Kidney capillary endothelial cell (primary cell): ENCODE measurements at regions not wholly inside any gene's neighbourhood (a gene's known extent, or its start where the extent isn't known, plus 50 kb on each side); places are given as distances from the start of the nearest gene placed in this dataset.
"Not testable (repeated sequence)": the region's sequence is repeated elsewhere in the genome, so short reads cannot be mapped to it uniquely, and the experiment has no call there.

ENCODE experiments used
- DNase-seq: peaks from one replicate; pipeline ENCODE4 v3.0.0-alpha.2; 2018; ENCODE audit warnings: low spot score

DNA sequence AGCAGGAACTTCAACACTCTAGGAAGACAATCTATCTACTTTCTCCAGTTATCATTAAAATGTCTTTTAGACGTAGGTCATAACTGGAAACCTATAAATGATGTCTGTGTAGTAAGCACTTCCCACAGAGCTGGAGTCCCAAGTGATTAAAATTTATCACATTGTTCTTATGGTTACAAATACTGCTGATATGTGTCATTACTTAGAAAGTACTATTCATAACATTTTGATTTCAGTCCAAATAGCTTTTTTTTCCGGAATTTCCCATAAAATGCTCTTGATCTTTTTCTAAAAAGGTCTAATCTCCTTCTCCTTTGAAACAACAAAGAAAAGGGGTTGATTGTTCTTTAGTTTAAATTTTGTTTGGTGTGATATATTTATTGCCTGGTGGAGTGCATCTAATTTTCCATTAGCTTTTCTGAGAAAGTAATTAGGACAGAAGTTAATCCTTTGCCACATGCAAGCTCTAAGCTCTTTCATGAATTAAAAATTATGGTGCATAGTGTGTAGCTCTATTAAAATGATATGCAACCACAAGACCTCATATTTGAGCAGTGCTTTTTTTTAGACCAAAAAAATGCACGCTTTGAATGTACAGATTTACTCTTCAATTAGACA, 132.7 kb upstream of the TCF21 start:
- DNase-seq = no peak

DNA sequence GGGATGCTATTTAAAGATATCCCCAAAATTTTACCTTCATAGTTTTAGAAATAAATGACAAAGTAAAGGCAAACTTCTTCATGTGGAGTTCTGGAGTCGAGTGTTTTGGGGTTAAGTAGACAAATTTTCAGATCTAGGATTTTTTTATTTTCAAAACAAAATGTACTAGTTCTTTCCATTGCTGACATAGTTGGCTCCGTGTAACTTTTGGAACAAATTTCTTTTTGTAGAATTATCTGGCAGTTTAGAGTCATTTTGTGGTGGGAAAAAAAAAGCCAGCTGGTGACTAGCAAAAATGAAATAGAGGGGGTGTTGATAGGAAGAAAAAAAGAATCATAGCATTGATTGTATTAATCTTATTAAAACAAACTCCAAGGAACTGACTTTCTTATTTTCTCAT, 131.6 kb upstream of the TCF21 start:
- DNase-seq = no peak

DNA sequence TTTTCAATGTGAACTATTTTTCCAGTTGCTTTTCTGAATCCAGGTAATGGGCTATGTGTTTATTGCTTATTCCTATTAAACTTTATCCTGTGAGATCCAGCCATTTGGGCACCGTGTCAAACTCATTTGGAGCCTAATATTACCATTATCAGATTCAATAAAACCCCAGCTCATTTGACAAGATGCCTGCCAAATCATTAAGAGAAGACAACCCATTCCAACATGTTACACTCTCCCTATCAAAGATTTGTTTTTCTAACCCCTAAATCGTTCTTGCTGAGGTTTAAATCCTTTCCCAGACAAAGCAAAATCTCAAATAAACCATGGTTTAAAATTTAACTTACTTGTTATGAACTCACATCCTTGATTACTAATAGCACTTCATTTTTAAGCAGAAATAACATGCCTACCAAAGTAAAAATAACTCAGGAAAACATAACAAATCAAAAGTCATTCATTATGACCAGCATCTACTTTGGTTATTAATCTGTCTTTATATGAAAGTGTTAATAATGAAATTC, 130.0 kb upstream of the TCF21 start:
- DNase-seq = no peak

DNA sequence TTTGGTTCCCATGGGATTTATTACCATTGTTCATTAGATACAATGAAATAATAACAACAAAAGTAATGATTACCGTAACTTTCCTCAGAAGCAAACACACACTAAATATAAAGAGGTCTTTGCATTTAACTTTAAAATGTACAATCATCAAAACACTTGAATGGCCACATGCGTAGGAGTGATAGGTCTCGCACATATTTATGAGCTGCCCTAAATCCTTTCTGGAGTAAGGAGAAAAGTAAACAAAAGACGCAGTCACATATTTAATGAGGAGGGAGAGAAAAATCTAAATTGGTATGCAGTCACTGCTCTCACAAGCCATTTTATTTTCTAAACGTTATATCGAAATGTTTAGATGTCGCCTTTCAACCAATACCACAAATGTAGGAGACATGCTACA, 129.4 kb upstream of the TCF21 start:
- DNase-seq = no peak

DNA sequence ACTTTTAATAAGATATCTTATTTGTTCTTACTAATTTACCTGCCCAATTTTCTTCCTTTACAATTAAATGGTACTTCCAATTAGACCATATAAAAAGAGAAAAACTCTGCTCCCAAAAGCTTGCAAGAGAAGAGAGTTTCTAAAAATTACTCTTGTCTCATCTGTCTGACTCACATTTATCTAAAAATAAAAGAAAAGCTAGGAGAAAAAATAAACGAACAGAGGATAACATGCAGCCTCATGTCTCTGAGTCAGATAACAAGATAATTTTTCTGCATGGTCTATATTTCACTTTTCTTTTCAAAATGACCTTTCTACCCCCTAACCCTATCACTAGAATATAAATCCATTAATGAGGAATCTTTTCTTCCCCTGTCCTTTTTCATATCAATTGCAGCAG, 127.2 kb upstream of the TCF21 start:
- no peak for DNase-seq

DNA sequence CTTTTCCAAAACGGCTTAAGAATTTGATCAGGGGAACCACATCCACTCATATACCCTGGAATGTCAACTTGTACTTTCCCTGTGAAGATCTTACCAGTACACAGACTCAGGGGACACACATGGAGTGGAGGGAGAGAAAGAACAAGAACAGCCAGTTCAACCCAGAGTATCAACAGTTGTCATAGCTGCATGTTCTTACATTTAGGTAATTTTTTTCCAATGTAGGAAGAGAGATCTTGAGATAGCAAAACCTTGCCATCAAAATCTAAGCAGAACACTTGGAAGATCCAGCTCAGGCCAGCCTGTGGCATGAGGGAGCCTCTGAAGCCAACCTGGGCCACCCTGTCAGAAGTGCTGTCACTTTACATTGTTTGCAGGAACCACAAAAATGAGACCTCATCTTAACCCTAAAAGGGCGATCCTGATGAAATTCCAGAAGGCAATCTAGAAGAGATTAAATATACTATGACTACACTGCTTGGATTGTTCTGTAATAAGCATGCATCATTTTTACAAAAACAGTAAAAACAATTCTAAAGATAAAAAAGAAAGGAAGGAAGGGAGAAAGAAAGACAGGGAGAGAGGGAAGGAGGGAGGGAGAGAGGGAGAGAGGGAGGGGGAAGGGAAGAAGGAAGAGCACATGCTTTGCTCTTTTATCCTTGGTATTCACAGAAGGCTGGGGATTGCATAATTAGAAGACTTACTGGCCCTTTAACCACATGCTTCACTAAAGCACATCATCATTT, 124.7 kb upstream of the TCF21 start:
- no peak for DNase-seq

DNA sequence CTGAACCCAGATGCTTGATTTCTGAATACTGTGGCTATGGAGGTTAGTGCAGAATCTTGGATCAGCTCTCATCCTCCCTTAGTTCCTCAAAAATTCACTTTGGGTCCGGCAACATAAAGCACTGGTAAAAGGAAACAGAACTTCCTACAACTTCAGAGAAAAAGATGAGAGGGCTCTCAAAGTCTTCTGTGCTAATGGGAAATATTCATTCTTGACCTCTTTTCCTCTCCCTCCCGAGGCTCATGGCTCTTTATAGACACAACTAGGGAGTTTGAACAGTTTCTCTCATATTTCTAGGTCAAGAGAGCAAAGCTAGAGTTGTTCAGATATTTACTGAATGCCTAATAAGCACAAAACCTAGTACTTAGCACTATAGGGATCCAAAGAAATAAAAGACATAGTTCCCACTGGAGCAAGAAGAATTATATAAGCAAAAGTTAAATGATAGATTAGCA, 124.1 kb upstream of the TCF21 start:
- no peak for DNase-seq

DNA sequence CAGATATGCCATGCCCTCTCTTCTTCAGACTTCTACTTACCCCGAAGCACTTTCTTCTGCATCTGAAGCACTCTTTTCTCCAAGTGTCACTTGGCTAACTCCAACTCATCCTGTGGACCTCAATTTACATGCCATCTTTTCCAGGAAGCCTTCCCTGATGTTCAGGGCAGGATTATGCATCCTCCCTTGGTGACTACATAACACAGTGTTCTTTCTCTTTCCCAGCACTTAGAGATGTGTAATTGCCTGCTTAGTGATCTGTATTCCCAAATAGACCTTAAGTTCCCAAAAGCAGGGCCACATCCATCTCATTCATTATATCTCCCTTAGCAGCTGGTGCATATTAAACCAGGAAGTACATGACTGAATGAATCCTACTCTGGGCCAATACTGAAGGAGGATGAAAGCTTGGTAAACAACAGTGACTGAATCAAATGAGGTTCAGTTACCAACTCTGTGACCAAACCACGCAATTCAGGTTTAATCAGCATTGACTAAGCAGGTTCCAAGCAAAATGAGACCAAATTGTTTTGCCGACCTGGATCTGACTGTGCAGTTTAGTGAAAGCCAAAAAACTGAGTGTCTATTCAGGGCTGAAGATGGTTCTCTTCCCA, 121.4 kb upstream of the TCF21 start:
- DNase-seq = no peak

DNA sequence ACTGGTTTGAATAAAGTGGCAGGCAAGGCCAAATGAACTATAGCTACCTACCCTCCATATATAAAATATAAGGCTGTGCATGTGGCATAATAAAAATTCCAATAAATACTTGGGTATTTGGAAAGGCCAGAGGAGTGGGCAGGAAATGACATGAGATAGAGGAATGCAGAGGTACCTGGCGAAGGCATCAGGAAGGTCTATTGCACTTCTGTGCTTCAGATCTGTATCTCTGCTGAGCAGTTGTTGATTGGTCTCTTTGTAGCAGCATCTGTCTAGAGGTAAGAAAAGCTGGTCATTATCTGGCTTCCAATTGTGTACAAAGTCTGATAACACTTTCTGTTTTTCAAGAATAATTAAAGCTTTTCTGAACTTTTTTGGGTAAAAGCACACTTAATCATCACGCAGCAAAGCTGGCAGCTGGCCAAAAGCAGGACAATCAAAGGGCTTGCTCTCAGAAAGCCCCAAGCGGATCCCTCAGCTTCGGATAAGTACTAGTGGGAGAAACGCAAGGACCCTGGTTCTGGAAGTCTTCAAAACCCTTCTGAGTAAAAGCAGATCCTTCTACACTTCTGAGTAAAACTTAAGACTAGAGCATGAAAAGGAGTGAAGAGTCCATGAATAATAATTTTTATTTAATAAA, 120.1 kb upstream of the TCF21 start:
- peak; percentile 9 for DNase-seq

DNA sequence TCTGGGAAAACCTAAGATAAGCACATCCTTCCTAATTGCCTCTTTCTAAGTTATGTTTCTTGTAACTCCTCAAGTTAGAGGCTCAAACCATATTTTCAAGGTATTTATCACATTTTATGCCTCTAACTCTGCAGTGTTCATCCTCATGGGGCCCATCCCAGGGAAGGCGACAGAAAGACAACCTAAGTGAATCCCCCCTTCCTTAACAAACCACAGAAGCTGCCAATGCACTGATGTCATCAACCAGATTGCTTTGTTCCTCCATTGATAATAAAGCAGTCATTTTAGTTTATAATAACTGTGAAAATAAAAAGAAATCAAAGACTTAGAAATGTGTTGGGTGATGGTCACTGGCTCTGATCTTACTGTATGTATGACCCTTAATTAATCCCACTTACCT, 119.5 kb upstream of the TCF21 start:
- no peak for DNase-seq

DNA sequence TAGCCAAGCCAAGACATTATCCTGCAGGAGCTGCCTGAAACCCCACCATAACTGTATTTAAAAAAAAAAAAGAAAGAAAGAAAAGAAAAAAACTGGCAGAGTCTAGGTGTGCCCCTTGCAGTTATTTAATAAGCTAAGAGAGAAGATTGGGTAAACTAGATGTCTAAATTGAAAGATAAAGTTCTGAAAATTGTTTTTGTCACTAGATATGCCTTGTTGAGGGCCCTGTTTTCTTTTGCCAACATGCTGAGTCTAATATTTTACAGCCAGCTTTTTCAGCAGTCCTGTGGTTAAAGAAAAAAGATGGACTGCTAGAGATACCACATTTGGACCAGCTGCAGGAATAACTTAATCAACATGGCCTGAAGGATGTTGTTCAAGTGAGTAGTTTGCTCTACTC, 116.3 kb upstream of the TCF21 start:
- DNase-seq = no peak

DNA sequence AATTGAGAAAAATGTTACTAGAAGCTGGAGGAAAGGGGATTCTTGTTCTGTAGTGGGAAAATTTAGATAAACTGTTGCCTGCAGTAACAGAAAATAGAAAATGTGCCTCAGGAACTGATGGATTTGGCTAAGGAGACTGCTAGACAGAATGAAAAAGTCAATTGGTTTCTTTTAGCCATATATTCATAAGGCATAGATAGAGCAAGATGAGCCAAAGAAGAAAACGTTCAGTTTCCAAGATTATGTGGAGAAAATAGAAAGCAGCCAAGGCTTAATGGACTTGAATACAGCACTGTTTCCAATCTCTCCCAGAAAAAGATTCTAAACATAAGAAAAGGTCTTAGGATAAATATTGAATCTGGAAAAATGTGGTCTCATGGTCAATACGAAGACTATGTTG, 115.1 kb upstream of the TCF21 start:
- no peak for DNase-seq

DNA sequence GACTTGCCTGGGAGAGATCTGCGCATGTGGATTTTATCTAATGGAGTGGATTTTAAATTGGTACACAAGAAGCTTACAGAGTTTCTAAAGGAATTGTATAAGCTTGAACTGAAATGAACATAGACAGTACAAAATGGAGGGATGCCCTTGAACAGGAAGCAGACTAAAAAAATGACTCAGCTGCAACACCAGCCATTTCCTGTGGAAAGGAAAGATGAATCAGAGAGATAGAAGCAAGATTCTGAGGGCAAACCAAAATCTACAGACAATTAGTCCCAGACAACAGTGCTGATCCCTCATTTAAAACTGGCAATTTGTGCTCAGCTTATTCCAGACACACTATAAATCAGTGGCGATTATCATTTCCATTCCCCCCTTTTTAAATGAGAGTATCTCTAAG, 114.6 kb upstream of the TCF21 start:
- DNase-seq = peak; percentile 58

DNA sequence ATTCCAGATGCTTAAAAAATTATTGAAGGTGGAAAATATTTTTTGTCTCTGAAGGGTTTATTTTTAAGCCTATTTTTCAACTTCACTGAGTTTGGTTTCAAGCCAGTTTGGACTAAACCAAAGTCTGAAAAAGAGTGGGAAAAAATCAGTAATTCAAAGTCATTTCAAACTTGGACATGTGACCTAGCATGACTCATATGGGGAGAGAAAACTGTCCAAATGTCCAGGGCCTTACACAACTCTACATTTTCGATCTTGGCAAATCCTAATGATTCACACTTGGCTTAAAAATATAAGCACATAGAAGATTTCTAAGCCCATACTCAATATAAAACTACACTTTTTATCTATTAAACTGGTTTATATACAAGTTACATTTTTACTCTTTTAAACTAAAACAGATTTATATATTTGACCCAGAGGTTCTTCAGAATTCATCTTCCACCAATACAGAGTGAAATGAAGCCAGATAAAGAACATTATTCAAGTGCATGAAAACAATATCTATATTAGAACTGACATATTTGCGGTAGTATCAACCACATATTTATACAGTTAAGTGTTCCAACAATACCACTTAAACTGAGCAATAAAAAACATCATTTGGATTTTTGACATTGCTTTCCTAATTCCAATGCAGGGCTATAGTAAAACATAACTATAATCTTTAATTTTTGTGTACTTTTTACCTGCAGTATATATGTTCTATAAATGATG, 110.3 kb upstream of the TCF21 start:
- no peak for DNase-seq

DNA sequence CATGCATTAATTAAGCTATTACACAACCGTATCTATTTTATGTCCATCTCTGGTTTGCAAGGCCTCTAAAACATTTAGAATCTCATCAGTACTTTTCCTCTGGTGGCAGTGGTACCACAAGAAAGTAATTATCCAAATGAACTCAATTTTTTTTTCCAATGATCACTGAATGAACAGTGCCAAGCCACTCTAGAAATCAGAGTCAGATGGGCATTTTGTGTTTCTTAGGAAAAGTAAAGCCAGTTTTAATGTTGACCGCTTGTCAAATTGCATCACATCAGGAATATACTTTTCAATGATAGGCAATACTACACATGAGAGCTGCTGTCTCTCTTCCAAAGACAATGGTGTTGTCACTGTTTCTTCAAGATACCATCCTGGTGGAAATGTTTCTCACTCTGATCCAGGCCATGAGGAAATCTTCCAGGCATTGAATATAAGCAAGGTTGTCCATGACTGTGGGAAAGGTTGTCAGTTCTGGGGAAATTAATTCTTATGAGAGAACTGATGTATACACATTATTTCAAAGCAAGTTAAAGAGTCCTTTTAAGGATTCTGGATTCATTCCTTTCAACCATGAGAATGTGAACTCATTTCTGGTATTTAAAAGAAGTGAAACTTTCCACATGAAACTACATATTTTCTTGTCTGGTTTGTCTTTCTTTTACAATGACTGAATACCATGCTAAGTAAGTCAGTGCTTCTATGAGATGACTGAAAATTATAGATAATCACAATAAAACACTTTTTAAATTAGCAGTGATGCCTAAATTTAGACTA, 108.8 kb upstream of the TCF21 start:
- DNase-seq = no peak

DNA sequence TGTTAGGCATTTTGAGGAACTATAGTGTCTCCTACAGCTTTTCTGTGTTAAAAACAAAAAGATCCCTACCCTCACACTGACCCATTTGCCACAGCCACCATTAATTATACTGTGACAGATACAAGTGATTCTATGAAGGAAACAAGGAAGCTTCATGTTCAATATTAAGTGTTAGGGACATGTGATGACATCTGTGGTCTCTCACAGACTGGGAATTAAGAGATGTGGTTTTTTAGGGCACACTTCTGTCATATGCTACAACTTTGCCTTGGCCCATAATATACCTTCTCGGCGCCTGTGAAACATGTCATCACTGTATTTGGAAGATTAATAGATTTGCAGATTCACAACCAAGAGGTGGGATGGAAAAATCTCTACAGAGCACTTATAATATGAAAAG, 102.9 kb upstream of the TCF21 start:
- no peak for DNase-seq

DNA sequence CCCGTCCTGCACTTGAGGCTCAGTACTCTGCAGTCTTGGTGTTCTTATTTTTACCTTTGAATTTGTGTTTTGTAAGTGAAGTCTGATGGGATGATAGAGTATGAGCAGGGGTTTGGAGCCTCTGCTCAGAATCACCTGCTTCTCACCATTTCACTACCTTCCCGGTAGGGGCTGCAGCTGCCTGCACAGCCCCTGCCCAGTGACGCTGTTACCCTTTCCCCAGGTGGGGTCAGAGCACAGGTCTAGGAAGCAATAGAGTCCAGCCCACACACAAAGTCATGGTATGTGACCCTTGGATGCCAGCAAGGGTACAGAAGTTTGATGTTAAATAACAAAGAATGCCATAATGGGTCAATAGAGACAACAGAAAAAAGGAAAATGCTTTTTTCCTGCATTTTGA, 101.8 kb upstream of the TCF21 start:
- DNase-seq = no peak

DNA sequence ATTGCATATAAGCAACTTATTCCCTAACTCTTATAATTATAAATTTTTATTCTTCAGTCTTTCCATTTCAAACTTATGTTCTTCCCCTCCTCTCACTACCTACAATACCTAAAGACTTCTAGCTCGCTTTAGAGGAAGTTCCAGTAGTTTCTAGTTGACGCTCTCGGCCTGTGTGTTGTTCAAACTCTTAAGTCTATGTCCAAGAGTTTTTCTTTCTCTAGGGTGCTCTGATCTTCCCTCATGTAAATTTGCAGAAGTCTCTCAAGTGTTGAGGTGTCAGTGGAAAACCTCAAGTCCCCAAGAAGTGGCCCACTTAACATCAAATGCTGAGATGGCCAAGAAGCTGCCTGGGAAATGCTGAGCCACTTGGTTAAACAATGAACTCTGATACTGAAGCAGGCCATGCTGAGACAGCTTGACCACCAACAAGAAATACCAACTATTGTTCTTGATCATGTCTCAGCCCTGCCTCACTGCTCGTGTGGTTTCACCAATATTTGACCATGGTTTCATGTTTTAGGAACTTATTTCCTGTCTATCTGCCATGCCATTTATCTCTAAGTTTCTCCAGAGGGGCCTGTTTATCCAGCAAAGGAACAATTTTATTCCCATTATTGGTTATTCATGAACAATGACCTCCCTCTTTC, 100.9 kb upstream of the TCF21 start:
- DNase-seq = no peak

DNA sequence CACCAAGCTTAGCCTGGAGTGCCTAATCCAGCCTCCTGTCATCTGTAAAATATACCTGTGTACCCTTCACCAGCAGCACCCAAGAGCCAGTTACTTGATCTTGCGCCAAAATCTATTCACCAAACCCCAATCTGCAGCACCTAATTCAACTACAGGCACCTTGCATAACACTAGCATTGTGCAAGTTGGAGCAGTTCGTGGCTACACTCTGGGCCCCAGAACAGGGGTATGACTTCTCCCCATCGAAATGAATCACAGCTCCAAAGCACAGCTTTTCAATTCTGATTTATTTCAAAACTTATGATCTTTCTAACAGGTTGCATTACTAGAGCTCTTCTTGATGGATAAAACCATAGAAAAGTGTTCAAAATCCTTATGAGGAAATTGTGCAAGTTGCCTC, 100.4 kb upstream of the TCF21 start:
- DNase-seq = no peak

DNA sequence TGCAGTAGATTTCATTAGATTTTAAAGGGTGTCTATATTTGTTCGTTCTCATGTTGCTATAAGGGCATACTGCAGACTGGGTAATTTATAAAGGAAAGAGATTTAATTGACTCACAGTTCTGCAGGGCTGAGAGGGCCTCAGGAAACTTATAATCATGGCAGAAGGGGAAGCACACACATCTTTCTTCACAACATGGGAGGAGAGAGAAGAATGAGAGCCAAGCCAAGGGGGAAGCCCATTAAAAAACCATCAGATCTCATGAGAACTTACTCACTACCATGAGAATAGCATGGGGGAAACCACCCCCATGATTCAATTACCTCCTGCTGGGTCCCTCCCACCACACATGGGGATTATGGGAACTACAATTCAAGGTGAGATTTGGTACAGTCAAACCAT, 99.5 kb upstream of the TCF21 start:
- not testable (repeated sequence) for DNase-seq

DNA sequence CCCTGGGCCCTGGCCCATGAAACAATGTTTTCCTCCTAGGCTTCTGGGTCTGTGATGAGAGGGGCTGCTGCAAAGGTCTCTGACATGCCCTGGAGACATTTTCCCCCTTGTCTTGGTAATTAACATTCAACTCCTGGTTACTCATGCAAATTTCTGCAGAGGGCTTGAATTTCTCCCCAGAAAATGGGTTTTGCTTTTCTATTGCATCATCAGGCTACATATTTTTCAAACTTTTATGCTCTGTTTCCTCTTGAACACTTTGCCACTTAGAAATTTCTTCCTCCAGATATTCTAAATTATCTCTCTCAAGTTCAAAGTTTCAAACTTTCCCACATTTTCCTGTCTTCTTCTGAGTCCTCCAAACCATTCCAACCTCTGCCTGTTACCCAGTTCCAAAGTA, 98.2 kb upstream of the TCF21 start:
- DNase-seq = not testable (repeated sequence)
